HG03439 (cell line): ENCODE measurements at regions not wholly inside any gene's neighbourhood (a gene's known extent, or its start where the extent isn't known, plus 50 kb on each side); places are given as distances from the start of the nearest gene placed in this dataset.

Experiments used
- ATAC-seq: cut with Tn5 transposase; IDR thresholded peaks from one replicate; pipeline ENCODE4 v1.9.1; 2021; ENCODE audit warnings: mild to moderate bottlenecking, moderate library complexity; ENCODE audit not compliant: unreplicated experiment

DNA sequence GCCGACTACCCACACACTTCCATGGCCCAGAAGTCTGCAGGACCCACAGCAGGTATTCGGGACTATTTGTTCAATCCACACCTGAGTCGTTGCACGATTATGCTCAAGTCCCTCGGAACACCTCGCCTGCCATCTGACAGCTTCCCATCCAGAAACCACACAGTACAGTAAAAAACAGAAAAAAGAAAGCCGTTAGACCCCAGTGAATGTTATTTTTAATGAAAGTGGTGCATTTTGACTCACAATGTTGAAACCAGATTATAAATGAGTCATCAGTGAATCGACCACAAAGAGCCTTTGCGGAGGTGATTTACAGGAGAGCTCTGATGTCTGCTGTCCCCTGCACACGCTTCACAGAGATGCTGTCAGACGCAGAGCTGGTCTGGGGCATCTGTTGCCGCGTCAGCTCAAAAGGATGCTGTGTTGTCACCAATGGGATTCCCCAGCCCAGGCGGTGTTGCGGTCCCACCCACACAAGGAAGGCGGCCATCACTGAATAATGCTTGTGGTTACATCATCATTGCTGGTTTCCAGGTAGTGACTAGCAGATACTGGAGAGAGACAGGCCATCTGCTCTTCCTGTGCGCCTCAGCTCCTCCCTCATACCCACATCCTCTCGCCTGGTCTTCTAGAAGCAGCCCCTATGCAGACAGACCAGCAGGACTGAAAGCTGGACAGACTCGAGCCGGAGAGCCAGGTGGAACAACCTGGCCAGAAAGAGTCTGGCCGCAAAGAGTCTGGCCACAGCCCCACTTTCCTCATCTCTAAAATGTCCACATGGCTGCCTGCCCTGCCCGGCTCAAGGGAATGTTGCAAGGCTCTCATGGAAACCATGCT, 116.8 kb downstream of the TOMM20 start:
- peak; percentile 78 for ATAC-seq

DNA sequence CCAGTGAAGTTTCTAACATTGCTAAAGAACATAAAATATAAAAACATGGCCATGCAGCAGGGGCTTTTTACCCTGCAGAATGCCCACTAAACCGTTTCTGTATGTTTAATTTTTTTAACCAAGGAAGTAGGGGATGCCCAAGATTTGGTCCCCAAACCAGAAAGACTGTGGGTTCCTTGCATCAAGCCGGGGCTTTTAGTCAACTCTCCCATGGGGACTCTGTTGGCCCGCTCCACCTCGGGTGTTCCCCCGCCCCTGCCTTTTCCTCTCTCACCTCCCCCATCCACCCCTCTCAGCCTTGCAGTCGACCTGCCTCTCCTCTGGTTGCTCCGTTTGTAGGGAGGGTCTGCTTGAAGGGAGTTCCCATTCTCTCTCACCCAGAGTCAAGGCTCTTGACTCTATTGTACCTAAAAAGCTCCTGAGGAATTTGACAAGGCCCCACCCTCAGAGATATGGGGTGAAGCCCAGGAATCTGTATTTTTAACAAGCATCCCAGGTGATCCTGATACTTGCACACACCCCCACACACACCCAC, 117.5 kb downstream of the TOMM20 start:
- ATAC-seq: no peak

- ATAC-seq: no peak
Observed at GRCh38 chr1:235009561-235010306, 118.9 kb downstream of the TOMM20 start.

DNA sequence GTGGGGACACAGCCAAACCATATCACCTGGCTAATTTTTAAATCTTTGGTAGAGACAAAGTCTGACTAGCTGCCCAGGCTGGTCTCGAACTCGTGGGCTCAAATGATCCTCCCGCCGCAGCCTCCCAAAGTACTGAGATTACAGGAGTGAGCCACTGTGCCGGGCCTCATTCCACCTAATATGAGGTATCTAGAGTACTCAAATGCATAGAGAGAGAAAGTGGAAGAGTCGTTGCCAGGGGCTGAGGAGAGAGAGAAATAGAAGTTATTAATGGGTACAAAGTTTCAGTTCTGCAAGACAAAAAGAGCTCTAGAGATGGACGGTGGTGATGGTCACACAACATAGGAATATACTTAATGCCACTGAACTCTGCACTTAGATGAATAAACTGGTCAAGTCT, 119.6 kb downstream of the TOMM20 start:
- no peak for ATAC-seq

- no peak for ATAC-seq
Observed at GRCh38 chr1:235008239-235008638, 120.4 kb downstream of the TOMM20 start.

DNA sequence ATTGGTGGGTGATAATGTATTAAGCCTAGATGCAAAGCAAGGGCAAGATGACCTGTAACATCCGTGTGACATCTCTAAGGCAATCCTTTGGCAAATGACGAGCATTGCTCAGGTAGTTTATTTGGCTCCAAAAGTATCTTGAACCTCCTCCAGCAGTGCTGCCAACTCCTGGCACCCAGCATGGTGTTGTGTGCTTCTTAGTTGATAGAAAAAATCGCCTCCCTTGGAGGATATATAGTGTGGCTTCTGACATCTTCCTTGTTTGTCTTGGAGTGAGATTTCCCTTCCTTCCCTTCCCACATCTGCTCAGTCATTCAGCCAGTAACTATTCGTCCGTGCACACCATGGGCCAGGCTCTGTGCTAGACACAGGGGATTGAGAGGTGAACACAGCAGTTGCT, 121.8 kb downstream of the TOMM20 start:
- ATAC-seq: no peak

DNA sequence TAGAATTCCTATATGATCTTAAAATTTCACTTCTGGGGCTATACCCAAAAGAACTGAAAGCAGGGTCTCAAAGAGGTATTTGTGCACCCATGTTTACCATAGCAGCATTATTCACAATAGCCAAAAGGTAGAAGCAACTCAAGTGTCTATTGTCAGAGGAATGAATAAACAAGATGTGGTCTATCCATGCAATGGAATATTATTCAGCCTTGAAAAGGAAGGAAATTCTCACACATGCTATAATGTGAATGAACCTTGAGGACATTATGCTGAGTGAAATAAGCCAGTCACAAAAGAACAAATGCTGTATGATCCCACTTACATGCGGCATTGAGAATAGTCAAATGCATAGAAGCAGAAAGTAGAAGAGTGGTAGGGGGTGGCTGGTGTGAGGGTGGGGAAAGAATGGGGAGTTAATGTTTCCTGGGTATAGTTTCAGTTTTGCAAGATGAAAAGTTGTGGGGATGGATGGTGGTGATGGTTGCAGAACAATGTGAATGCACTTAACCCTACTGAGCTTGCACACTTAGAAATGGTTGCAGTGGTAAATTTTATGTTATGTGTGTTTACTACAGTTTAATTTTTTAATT, 122.4 kb downstream of the TOMM20 start:
- no peak for ATAC-seq

- ATAC-seq: no peak
Observed at GRCh38 chr1:235004840-235005391, 123.7 kb downstream of the TOMM20 start.

DNA sequence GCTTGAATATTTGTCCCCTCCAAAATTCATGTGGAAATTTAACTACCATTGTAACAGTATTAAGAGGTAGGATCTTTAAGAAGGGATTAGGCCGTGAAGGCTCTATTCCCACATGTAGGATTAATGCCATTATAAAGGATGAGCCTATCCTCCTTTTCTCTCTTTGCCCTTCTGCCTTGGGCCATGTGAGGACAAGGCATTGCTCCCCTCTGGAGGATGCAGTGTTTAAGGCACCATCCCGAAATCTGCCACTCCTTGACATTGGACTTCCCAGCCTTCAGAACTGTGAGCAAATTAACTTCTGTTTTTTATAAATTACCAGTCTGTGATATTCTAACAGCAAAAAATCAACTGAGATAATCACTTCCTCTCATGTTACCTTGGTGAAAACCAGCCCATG, 124.4 kb downstream of the TOMM20 start:
- ATAC-seq: no peak

GRCh38 chr1:235002706-235003300, 125.8 kb downstream of the TOMM20 start:
- ATAC-seq: no peak

- ATAC-seq: no peak
Observed at GRCh38 chr1:234999513-234999940, 129.1 kb downstream of the TOMM20 start.

DNA sequence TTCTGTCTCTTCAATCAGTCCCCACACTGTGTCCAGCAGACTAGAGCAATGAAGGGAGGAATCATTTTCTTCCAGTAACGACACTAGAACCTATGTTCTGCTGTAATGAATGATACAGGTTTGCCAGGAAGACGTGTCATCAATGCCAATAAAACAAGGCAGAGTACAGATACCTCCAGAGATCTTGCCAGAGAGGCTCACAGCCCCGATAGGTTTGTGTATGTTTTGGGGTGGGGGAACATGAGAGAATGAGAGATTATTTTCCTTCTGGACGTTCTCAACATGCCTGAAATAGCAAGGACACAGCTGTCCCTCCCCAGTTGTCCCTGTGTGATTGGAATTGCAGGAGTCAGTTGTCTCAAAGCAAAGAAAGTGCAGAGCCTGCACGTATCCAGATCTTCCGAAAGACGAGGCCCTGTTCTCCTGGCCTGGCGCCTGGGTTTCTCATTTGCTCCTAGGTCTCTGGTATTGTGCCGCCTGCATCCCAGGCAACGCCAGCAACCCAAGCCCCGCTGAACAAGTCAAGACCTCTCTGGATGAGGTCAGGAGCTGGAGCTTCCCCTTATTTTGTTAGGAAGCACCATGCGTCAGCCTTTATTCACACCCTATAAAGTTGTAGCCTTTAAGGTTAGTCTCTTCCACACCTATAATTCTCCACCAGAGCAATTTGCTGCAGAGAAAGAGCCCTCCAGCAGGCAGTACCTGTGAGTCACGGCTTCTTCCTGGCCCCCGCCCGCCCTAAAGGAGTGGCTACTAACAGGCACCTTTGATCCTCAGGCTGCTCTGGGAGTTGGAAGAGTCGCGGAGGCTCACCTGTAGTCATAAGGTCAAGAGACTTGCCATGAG, 130.5 kb downstream of the TOMM20 start:
- no peak for ATAC-seq

DNA sequence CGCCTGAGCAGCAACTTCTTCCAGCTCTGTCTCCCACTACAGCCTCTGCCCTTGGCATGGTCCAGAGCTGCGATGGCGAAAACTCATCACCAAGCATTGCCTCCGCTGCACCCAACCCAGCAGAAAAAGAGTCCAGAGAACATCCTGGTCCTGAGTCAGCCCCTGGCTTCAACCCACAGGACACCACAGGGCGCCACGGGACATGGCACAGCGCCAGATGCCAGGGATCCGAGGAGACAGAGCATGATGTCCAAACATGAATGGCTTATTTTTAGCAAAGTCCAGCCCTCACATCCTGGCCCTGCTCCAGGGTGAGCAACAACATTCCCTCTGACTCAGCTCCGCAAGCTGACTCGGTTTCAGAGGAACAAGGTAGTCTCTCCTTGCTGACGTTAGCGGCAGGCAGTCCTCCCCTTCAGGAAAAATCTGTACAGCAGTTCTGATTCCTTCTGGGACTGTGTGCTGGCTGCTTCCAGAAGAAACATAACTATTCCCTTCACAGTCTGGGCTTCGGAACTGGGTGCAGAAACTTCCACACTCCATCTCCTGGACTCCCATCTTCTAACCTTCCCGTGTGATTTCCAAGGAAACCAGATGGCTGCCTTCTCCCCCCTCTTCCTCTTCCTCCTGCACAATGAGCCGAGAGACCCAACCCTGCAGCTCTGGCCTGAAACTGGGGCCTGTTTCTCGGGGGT, 131.3 kb downstream of the TOMM20 start:
- no peak for ATAC-seq

DNA sequence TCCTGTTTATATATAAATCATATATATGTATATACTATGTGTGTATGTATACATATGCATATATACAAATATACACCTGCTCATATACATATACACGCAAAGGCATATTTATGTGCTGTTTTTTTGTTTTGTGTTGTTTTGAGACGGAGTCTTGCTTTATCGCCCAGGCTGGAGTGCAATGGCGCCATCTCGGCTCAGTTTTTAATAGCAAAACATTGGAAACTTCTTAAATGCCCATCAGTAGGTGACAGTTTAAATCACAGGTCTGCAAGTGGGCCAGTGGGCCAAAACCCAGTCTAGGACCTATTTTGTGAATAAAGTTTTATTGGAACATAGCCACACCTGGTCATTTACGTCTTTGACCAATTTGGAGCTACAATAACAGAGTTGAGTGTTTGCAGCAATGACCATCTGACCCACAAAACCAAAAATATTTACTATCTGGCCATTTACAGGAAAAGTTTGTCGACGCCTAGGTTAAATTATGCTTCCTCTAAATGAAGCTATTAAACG, 132.3 kb downstream of the TOMM20 start:
- no peak for ATAC-seq

DNA sequence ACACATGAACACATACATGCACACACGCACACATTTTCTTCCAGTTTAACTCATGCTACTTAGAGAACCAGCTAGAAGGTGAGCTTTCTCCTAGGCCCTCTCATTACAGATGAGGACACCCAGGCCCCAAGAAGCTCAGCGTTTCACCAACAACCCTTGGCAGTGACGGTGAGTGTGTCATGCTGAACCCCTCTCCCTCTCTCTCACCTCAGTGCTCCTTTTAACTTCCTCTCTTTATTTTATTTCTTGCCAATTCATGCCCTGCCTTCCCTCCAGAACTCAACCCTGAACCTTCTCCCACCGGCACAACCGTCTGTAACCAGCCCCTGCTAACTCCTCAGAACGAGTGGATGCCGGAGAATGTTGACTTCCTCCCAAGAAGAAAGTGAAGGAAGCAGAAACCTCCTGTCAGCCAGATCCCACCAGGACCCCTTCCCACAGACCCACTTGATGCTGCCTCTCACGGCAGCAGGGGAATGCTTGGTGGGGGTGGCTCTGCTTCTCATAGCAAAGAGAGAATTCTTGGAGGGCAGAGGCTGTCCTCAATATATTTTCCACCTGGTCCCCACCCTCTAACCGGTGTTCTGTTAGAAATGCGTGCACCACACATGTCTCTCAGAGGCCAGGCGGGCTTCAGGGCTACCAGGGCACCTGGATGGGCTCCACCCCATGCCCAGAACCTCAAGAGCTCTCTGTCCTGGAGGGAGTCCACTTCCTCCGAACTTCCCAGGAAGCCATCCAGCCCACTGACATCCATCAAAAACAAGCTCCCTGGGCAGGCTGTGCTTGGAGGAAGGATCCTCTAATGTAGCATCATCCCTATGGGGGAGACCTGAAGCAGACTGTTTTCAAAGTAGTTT, 134.0 kb downstream of the TOMM20 start:
- no peak for ATAC-seq

- ATAC-seq: no peak
Observed at GRCh38 chr1:234992065-234992464, 136.6 kb downstream of the TOMM20 start.

DNA sequence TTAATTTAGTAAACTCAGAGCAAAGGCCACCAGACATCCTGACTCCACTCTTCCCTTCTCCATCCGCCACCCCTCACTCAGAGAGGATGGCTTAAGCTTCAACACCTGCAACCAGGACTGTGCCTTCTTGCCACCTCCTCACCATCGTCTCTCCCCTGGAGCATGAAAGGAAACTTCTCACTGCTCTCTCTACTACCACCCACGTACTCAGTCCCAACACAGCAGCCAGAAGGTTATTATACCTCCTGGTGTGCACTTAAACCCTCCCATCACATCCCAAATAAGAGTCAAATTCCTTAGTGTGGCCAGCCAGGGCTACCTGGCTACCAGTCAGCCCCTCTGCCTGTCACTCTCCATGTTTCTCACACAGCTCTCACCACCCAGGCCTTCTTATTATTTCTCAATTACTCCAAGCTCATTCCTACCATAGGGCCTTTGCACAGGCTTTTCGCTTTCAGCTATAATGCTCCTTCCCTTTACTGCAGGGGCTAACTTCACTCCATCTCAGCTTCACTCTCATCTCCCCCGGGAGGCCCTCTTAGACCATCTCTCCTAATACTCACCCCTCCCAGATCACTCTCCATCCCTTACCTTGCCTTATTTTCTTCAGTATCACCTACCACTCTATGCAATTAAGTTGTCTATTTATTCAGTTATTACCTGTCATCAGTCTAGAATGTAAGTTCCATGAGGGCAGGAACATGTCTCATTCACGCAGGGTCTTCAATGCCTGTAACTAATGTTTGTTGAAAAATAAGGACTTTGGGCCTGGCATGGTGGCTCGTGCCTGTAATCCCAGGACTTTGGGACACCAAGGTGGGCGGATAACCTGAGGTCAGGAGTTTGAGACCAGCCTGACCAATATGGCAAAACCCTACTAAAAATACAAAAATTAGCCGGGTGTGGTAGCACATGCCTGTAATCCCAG, 137.5 kb downstream of the TOMM20 start:
- ATAC-seq: no peak
